HEK293T (cell line): ENCODE measurements at regions not wholly inside any gene's neighbourhood (a gene's known extent, or its start where the extent isn't known, plus 50 kb on each side); places are given as distances from the start of the nearest gene placed in this dataset.

Source experiments
- ARNT ChIP-seq: fragments of 450-650 bp; IDR thresholded peaks from 2 replicates; pipeline ENCODE4 v1.6.1; 2017; ENCODE audit warnings: mild to moderate bottlenecking
- BHLHE40 ChIP-seq: fragments of 450-650 bp; IDR thresholded peaks from 2 replicates; pipeline ENCODE4 v1.6.1; 2016; ENCODE audit warnings: mild to moderate bottlenecking, moderate library complexity, borderline replicate concordance
- CTBP1 ChIP-seq: fragments of 450-650 bp; IDR thresholded peaks from 2 replicates; pipeline ENCODE4 v1.6.1; 2016; ENCODE audit warnings: borderline replicate concordance
- ELF4 ChIP-seq: fragments of 450-650 bp; IDR thresholded peaks from 2 replicates; pipeline ENCODE4 v1.6.1; 2017; ENCODE audit warnings: antibody characterized with exemption
- FOXK2 ChIP-seq: fragments of 450-650 bp; IDR thresholded peaks from 2 replicates; pipeline ENCODE4 v1.6.1; 2016; ENCODE audit warnings: mild to moderate bottlenecking
- FOXM1 ChIP-seq: fragments of 450-650 bp; IDR thresholded peaks from 2 replicates; pipeline ENCODE4 v1.6.1; 2017; ENCODE audit warnings: mild to moderate bottlenecking, borderline replicate concordance
- NFRKB ChIP-seq: fragments of 450-650 bp; IDR thresholded peaks from 2 replicates; pipeline ENCODE4 v1.6.1; 2016; ENCODE audit warnings: mild to moderate bottlenecking, moderate library complexity
- SP1 ChIP-seq: fragments of 450-650 bp; IDR thresholded peaks from 2 replicates; pipeline ENCODE4 v1.6.1; 2017
- TARDBP ChIP-seq: fragments of 450-650 bp; IDR thresholded peaks from 2 replicates; pipeline ENCODE4 v1.6.1; 2016

- TF ChIP-seq FOXM1 (no peak), SP1 (no peak), ELF4 (no peak), FOXK2 (no peak), NFRKB (no peak), TARDBP (no peak), BHLHE40 (no peak), ARNT (no peak), CTBP1 (no peak)
Observed at GRCh38 chr2:188068093-188068492, 223.6 kb upstream of the GULP1 start.
